Stromal cell of bone marrow (primary cell): ENCODE measurements at regions not wholly inside any gene's neighbourhood (a gene's known extent, or its start where the extent isn't known, plus 50 kb on each side); places are given as distances from the start of the nearest gene placed in this dataset.
"Not testable (repeated sequence)": the region's sequence is repeated elsewhere in the genome, so short reads cannot be mapped to it uniquely, and the experiment has no call there.

Source experiments
- DNase-seq: peaks from one replicate; pipeline ENCODE4 v3.0.0-alpha.2; 2012; ENCODE audit warnings: low read depth

GRCh38 chr5:39652036-39652435 is 227.3 kb upstream of the DAB2 start:
- no peak for DNase-seq

DNA sequence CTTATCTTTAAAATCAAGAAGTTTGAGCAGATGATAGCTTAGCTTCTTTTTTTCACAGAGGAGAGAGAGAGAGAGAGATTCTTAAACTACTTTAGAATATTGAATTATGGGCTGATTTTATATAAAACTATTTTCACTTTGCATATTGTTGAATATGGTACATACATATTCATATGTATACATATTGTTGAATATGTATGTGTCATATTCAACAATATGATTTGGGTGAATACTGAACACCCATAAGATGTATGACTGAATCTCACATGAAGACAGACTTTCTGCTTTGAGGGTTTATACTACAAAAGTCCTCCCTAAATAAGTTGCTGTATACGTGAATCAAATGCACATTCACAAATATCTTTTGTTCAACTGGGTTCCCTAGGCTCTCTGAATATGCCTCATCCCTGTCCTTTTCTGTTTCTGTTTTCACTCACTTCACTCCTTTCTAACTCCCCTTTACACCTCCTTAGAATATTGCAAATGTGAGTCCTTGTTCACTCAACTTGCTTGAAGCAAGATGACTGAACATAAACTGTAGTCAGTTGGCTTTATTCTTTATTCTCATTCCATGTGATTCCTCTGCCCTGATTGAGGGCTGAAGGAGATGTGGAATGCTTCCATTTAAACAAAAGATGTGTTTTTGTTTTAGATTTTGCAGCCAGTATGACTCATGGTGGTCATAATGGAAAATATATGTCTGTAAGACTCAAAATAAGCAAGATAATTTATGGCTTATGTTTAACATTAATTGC is 225.4 kb upstream of the DAB2 start:
- DNase-seq, result peak; percentile 32

GRCh38 chr5:39648848-39649227 is 224.1 kb upstream of the DAB2 start:
- no peak for DNase-seq

- no peak for DNase-seq
Measured at GRCh38 chr5:39648085-39648847, 223.5 kb upstream of the DAB2 start.

DNA sequence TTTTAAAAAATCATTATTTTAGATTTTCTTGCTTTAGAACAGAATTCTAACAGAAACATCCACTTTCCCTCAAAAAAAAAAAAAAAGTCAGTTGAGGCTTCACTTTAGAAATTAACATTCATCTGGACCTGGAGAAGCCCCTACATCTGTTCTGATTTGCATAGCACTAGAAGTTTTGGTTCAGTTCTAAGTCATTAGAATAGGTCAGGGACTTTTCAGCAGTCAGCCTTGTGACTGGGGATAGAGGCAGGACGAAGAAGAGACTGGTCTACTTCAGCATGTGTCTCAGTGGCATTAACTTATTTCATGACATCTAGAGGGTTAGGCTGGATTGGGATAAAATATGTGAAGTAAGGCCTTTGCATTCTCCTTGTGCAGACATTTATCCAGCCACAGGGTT is 215.8 kb upstream of the DAB2 start:
- DNase-seq, result no peak

GRCh38 chr5:39639618-39640089 is 214.9 kb upstream of the DAB2 start:
- no peak for DNase-seq

GRCh38 chr5:39638813-39639212 is 214.0 kb upstream of the DAB2 start:
- no peak for DNase-seq

DNA sequence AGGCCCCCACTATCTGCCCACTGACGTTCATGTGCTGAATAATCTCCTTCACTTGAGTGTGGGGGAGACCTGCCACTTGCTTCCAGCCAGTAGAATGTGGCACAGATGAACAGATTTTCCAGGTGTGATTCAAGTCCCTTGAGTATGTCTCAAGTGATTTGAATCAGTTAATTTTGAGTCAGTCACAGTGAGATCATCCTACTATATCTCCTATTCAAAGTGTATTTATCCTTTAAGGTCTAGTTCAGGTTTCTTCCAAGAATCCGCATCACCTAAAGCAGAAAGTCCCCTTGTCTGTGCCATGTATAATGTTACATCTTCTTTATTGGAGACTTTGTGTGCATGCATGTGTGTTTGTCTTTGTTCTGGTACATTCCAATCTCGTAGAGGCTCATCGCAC is 208.3 kb upstream of the DAB2 start:
- no peak for DNase-seq

DNA sequence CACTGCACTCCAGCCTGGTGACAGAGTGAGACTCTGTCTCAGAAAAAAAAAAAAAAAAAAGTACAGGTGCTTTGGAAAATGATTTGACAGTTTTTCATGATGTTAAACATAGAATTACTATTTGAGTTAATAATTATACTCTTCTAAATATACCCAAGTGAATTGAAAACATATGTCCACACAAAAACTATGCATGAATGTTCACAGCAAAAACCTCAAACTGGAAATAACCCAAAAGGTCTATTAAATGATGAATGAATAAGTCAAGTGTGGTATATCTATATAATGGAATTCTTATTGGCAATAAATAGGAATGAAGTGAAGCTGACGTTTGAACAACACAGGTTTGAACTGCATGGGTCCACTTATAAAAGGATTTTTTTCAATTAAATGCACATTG is 207.2 kb upstream of the DAB2 start:
- no peak for DNase-seq

- no peak for DNase-seq
Measured at GRCh38 chr5:39629946-39630345, 205.2 kb upstream of the DAB2 start.

DNA sequence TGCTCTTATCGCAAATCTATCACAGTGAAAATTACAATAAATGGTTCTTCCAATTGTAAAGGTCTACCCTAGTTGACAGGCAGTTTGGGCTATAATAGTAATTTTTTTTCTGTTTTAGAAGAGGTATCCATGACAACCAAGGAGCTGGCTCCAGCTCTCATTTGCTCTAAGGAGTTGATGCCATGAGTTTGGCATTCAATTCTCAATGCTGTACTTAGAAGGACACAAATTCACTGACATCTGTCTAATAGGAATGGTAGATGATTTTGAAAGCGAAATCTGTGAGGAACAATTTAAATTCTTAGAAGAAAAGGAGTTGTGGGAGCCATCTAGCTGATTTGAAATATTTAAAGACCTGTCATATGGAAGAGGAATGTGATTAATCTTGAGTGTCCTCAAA is 203.6 kb upstream of the DAB2 start:
- DNase-seq, result no peak

GRCh38 chr5:39624890-39625289 is 200.1 kb upstream of the DAB2 start:
- no peak for DNase-seq

DNA sequence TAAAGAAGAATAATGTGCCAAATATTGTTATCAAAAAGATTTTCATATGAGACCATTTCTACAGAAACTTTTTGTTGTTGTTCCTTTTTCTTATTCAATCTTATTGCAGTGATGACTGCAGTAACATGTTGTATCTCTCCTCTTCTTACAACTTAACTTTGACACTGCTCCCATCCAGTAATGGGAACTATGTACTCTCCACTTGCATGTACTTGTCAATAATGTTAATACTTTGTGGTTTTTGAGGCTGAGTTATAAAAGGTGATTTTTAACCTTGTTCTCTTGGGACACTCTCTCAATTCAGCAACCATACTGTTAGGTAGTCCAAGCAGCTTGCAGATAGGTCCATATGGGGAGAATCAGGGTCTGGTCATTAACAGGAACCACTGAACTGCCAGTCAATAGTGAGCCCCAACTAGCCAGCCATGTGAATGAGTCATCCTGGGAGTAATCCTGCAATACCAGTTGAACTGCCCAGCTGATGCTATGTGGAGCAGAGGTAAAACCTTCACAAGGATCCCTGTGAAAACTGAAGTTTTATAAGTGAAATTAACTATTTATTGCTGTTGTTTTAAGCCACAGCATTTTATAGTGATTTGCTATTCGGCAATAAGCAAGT is 199.6 kb upstream of the DAB2 start:
- peak; percentile 18 for DNase-seq

DNA sequence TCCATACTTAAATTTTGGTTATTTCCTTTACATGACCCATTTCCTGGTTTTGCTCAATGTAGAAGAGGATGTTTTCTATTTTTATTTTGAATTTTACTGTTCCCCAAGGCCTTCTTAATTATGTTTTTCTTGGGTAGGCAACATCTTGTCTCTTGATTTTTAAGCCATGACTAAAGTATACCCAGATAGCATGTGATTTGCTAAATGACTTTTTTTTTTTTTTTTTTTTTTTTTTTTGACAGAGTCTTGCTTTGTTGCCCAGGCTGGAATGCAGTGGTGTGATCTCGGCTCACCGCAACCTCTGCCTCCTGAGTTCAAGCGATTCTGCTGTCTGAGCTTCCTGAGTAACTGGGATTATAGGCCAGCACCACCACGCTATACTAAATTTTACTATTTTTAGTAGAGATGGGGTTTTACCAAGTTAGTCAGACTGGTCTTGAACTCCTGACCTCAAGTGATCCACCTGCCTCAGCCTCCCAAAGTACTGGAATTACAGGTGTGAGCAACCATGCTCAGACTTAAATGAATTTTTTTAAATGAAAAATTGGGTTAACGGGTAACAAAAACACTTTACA is 198.6 kb upstream of the DAB2 start:
- DNase-seq, result peak; percentile 63

DNA sequence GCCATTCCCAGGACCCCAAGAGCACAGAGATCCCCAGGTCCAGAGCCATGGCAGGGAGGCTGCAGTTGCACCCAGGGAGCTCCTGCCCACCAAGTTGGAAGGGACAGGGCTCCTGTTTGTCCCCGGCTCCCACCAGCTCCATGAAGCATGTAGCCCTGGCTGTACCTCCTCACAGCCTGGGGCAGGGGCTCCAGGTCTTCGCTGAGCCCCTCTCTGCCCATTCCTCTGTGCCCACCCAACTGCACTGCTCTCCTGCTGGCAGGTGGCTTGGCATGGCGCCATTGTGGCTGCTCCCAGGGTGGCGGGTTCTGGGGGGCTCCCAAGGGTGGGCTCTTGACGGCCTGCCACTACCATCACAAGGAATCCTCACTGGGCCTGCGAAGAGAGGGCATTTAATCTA is 197.5 kb upstream of the DAB2 start:
- DNase-seq, result no peak

GRCh38 chr5:39619168-39619818 is 194.5 kb upstream of the DAB2 start:
- no peak for DNase-seq

DNA sequence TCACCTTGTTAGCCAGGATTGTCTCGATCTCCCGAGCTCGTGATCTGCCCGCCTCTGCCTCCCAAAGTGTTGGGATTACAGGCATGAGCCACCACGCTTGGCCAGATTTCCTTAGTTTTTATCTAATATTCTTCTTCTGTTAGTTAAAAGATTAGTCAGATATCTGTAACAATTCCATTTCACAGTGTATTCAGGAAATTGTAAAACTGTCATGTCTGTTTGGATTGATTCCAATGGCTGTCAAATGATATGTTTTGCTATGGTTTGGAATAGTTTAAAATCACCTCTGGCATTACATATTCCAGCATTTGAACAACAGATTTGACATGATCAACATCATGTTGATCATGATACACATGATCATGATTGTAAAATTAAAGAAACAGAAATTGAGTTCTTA is 193.6 kb upstream of the DAB2 start:
- no peak for DNase-seq

DNA sequence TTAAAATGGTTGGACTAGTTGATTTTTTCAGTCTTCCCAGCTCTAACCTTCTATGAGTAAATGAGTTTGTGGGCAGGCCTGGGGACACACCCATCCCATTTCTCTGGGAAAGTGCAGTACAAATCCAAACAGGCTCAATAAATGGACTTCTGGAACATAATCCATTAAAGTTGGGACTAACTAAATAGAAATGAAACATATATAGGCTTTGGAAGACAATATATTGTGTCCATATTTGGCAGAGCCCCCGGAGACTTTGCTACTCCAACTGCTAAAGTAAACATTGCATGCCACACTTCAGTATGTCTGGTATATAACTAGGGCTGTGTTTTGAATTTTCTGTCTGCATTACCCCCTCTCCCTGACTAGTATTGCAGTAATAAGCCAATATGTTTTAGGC is 191.4 kb upstream of the DAB2 start:
- peak; percentile 21 for DNase-seq

GRCh38 chr5:39611076-39611475 is 186.3 kb upstream of the DAB2 start:
- not testable (repeated sequence) for DNase-seq

GRCh38 chr5:39608024-39608423 is 183.2 kb upstream of the DAB2 start:
- peak; percentile 47 for DNase-seq

- no peak for DNase-seq
Measured at GRCh38 chr5:39606591-39606990, 181.8 kb upstream of the DAB2 start.
